Fibroblast of skin of left quadriceps (primary cell): ENCODE measurements at regions not wholly inside any gene's neighbourhood (a gene's known extent, or its start where the extent isn't known, plus 50 kb on each side); places are given as distances from the start of the nearest gene placed in this dataset.
"Not testable (repeated sequence)": the region's sequence is repeated elsewhere in the genome, so short reads cannot be mapped to it uniquely, and the experiment has no call there.

ENCODE experiments used
- DNase-seq, 2 experiments: peaks; one replicate each; pipeline ENCODE4 v3.0.0-alpha.2; 2013; ENCODE audit warnings: low read depth in 2 of 2

DNA sequence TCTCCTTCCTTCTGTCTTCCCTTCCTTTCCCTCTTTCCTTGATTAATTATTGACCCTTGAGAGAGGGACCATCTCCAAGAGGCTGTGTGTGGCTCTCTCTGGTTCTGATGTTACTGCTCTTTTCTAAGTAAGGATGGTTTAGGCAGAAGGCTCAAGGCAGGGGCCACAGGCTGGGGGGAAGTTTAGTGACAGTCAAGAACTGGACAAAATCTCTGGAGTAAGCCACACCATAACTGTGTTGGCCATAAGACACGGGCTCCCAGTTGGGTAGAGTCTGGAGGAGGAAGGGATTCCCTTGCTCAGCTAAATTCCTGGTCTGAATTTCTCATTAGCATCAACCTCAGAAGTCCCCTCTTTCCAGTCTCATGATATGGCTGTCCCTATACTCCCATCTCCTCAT lies 74.7 kb downstream of the BUD13 start:
- DNase-seq, result no peak

DNA sequence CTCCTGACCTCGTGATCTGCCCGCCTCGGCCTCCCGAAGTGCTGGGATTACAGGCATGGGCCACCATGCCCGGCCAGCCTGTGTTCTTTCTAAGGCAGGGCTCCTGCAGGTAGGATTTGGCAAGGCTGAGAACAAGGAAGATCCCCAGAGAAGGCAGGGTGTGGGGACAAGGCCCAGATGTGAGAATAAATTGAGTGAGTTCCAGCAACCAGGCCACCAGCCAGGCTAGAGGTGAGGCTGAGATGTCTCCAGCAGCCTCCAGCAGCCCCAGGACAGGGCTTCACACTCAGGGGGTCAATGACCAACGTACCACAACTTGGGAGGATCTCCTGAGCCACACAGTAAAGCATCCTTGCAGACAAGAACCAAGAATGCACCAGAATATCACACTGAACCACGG lies 75.1 kb downstream of the BUD13 start:
- no peak for DNase-seq

DNA sequence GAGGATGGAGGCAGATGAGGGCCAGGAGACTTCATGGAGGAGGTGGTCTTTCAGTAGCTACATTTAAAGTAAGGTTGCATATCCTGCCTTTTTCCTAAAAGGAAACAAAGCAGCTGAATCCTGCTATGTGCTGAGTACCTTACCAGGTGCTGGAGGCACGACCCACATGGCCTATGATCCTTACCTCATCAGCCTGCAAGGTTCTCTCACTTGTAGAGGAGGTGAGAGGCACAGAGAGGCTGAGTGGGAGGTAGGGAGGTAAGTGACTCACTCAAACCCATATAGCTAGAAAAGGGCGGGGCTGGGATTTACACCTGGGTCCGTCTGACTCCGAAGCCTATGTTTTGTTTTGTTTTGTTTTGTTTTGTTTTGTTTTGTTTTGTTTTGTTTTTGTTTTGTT lies 75.8 kb downstream of the BUD13 start:
- DNase-seq, result no peak

DNA sequence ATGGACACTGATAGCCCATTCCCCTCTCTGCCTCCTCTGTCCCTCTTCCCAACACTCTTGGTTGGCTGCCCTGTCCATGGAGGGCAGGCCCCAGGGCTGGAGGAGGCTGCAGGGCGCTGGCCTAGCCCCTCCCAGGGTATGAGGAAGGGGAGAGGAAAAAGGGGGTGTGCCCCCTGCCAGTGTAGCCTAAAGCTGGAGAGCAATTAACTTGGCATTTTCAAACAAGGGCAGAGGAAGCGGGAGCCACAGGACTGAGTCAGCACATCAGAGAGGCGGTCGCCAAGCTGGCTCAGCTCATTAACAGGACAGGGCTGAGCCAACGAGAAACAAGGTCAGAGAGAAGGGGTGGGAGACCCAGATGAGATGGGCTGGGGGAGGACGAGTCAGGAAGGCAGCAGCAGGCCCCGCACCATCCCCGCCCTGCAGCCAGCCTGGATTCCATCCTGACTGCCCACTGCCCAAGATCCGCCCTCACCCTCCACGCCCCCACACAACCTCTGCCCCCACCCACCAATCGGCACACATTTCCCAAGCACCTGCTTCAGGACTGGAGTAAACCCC lies 76.3 kb downstream of the BUD13 start:
- DNase-seq, result no peak

DNA sequence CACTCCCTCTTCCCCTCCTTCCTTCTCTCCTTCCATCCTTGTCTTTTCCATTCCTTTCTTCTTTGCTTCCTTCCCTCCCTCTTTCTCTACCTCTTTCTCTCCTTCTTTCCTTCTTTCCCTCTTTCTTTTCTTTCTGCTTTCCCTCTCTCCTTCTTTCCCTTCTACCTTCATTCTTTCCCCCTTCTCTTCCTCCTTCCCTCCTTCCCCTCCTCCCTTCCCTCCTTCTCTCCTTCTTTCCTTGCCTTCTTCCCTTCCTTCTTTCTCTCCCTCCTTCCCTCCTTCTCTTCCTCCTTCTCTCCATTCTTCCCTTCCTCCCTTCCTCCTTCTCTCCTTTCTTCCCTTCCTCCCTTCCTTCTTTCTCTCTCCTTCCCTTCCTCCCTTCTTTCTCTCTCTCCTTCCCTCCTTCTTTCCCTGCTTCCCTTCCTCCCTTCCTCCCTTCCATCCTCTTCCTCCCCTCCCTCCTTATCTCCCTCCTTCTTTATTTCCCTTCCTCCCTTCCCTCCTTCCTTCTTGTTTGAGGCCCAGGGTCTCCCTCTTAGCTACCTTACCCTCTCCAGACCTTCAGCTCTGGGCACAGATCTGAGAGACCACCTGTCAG lies 77.0 kb downstream of the BUD13 start:
- no peak for DNase-seq

DNA sequence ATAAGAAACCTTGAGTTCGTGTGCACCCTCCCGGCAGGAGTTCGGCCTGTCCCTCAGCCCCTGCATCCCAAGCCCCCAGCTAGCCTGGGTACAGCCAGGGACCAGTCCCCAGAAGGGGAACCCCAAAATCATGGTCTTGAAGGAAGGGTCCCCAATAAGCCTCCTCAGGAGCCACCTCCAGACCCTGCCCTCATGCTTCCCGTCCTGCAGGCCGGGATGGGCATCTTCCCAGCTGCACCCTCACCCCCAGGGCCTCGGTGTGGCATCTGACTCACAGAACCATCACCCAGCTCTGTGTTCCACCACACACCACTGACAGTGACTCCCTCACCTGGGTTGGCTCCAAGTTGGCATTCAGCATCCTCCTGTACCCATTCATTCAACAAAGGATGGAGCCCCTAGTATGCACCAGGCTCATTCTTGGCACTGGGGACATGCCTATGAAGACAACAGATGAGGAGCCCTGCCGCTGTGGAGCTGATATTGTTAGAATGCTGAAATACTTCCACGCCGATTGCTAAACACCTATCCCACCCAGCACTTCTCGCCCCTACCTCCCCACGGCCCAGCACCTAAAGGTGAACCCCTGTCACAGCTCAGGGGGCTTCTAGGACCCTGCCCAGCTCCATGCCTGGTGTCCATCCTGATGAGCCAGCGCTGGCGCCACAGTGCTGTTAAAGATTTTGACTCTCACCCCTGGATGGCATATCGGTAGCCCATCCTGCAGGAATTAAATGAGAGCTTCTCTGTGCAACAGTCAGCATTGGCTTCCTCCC lies 77.8 kb downstream of the BUD13 start:
- no peak for DNase-seq

DNA sequence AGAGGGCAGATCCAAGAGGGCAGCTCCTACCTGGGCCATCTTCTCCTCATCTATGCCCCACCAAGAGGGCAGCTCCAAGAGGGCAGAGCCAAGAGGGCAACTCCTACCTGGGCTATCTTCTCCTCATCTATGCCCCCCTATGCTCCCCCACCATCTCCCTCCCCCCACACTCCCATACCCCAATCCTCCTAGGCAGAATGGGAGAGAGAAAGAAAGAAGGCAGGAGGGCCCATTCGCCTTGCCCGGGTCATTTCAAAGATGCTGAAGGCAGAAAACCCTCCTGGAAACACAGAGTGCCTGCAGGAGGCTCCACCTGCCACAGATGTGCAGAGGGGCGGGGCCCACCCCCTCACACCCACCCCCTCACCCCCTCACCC lies 78.5 kb downstream of the BUD13 start:
- DNase-seq, result no peak

DNA sequence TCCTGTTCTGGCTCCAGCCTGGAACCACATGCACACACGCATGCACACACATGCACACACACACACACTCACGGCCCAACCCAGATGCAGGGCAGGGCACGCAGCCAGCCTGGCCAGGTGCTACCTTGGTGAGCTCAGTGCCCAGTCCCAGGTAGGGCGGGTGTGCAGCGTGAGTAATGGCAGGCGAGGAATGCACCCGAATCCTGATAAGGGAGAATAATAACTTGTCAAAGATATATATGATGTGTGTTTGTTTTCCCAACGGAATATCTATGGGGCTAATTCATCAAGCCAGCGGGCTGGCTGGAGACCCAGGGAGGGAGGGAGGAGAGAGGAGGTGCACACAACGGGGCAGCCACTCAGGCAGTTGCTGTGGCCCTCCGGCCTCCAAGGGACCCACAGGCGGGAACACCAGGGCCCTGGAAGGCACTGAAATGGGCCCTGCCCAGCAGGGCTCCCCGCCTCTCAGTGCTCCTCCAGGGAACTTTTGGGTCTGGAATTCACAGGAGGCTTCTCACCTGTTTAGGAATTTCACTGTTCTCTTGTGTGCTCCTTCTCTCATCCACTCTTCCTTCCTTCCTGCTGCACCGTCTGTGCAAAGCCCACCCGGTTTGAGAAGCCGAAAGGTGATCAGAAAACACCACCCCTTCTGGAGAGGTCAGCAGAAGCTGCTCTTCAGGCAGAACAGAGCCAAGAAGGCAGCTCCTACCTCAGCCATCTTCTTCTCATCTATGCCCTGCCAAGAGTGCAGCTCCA lies 79.0 kb downstream of the BUD13 start:
- DNase-seq, result no peak

DNA sequence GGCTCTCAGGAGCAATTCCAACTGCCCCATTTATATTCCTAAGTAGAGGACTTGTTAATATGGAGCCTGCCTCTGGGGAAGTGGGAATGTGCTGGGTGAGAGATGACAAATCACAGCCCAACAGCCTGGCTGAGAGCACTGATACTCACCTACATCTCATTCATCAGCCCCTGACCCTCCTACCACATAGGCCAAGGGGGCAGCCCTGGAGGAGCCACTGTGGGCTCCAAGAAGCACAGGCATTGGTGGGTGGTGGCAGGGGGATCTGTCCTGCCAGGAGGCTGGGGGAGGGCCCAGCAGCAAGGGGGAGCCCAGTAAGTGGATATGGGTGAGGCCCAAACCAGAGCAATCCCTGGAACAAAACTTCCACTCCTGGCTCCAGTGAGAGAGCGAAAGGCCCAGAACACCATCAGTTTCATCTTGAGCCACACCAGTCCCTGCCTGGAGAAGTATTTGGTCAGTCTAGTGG lies 79.7 kb downstream of the BUD13 start:
- DNase-seq, result no peak

DNA sequence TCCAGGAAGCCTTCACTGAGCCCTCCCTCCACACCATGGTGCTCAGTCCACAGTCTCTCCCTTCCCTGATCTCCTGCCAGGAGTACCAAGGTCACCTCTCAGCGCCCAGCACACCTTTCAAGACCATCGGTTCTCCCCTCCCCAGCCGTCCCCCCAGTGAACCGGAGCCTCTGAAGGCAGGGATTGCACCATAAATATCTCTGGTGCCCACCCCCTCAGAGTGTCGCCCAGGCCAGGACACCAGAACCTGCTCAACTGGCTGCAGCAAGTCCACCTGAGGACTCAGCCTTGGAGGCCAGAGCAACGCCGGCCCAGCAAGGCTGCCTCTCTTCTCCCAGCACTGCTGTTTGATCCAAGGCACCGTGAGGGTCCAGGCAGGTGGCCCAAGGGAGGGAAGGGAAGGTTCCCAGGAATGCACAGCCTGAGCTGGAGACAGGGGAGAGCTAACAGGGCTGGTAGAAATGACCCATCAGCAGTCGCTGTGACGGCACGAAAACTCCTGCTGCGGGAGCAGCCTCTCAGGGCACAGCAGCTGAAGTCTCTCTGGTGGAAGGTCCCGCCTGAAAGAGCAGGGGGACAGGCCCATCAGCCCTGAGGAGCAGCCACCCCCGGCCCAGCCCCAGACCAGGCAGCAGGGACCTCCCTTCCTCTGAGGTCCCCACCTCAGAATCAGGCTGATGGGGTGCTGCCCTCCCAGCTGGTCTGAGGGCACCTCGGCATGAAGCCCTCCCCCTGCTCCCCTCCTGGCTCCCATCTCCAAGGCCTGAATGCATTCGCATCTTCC lies 80.3 kb downstream of the BUD13 start:
- DNase-seq, result no peak

DNA sequence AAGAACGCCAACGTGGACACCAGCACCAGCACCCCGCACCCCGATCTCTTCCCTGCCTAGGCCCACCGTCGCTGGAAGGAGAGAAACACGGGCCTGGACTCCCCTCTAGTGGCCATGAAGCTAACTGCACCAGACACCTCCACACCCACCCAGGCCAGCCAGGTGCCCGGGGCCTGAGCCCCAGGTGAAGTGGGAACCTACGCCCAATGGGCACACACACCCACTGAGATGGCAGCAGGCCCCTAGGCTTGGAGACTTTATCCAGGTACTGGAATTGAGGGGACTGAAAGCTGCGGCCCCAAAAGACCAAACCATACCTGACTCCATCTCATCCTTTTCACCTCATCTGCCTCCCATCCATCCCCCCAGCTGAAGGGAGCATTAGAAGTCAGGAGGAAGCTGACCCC lies 81.0 kb downstream of the BUD13 start:
- DNase-seq, result peak; percentile 8 to 11

DNA sequence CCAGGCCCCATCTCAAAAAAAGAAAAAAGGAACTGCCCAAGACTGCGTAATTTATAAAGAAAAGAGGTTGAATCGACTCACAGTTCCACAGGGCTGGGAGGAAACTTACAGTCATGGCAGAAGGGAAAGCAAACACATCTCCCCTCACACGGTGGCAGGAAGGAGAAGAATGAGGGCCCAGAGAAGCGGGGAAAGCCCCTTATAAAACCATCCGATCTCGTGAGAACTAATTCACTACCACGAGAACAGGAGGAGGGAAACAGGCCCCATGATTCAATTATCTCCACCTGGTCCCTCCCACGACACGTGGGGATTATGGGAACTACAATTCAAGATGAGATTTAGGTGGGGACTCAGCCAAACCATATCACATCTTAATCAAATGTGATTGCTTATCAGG lies 82.2 kb downstream of the BUD13 start:
- no peak for DNase-seq

DNA sequence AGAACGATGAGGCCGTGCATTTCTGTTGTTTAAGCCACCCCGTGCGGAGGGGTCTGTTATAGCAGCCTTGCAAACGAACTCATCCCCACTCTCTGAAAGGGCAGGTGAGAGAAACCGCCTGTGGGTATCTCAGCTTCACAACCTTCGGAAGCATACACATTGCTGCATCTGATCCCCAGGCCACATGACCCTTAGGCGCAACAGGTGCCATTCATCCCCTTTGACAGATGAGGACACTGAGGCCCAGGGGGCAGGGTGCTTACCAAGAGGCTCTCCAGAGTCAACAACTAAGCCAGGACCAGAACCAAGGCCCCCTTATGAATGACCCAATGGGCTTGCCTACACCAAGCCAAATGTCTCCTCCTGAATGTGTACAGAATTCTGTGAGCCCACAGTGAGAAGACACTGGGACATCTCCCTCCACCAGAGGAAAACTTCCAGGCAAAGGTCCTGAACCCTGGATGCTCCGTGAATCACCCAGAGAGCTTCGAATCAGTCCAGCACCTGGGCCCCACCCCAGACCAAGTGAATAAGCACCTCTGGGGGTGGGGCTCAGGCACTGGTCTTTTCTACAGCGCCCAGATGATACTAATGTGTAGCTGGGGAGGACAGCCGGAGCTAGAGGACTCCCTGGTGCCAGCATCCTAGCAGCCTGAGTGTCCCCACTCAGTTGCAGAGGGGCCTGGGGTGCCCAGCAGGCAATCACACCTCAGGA lies 83.2 kb downstream of the BUD13 start:
- no peak for DNase-seq

DNA sequence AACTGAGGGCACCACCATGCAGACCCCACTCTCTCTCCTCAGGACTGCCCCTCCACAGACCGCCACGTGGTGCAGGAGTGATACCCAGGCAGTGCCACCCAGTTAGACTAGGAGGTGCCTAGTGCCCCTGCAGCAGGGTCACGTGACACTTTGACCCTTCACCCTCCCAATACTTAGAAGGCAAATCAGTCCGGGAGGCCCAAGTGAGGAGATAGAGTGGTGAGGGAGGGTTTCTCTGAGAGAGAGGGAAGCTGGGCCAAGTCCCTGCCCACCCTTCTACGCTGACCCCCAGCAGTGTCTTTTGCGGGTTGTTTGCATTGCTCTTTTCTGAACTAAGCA lies 84.6 kb downstream of the BUD13 start:
- DNase-seq, result no peak

DNA sequence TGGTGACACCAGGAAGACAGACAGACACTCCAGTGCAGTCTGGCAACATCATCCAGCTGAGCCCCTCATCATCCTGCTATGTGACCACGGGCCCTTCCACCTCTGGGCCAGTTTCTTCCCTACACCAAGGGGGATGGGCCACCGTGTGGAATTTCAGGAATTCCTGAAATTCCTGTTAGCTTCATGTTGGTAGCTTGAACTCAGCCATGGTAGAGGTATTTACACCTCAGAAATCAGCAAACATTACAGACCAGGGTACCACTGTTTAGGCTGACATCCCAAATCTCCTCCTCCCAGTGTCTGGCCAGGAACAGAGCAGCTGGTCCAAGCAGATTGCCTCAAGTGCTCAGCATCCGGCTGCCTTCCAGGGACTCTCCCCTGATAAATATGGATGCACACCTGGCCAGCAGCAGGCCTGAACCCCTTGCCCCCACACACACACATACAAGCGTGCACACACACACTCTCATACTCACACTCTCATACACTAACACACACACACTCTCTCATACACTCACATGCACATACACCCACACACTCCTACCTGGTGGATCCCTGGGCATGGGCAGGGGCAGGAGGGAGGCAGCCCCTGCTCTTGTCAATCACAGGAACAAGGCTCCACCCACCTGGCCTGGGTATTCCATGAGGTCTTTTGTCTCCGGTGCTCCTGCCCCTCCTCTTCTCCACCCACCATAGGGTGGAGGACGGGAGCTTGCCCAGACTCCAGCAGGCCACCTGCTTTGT lies 85.2 kb downstream of the BUD13 start:
- DNase-seq, result no peak

DNA sequence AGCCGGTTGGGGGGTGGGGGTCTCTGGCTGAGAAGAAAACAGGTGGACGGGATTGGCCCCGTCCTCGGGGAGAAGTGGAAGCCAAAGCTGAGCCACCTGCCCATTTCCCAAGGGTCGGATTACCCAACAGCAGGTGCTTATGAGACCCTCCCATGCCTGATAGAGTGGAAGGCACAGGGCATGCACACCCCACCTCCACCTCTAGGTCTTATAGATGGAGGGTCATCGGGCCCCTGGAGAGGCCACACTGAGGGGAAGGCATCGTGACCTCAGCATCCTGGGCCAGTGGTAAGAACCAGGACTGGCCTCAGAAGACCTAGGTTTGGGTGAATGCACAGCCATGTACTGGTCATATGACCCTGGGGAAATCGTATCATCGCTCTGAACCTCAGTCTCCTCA lies 85.9 kb downstream of the BUD13 start:
- no peak for DNase-seq

DNA sequence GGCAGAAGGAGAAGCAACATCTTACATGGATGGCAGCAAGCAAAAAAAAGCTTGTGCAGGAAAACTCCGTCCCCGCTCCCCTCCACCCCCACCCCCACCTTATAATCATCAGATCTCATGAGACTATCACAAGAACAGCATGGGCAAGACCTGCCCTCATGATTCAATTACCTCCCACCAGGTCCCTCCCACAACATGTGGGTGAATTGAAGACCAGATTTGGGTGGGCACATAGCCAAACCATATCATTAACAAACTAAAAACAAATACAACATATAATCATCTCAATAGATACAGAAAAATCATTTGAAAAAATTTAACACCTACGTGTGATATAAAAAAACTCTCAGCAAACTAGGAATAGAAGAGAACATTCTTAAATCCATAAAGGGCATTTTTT lies 88.8 kb downstream of the BUD13 start:
- DNase-seq, result no peak

DNA sequence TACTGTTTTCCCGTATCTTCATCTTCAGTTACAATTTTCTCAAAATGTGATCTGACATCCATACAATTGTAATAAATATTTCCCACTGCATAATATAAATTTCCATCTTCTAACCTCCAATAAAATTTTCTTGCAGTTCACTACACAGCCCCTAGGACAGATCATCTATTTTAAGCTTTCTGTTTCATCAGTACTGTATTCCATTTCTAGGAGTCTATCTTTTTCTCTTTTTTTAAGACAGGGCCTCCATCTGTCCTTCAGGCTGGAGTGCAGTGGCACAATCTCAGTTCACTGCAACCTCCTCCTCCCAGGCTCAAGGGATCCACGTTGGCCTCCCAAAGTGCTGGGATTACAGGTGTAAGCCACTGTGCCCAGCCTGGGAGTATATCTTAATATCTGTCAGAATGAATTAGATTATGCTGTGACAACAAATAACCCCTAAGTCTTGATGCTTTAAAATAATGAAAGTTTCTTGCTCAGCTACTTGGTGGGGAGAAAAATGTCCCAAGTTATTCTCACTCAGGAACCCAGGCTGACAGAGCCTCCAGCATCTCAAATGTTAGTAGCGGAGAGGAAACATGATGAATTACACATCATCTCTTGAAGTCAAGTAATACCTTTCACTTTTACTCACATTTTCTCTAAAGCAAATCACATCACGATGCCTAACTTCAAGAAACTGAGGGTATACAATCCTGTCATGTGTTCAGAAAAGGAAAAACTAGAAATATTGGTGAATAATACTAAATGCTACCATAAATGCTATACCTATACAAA lies 92.2 kb downstream of the BUD13 start:
- no peak for DNase-seq

DNA sequence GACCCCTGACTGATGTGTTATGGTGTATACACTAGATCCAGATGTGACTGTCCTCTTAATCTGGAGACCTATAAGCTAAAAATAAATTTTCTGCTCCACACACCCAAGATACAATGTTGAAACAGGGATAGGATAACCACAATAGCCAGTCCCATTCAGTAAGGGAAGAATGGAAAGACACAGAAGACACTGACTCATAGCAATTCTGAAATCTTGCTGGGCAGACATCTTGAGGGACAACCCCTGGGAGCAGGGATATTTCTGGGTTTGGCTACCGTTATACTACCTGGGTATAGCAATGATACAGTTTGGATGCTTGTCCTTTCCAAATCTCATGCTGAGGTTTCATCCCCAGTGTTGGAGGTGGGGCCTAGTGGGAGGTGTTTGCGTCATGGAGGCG lies 93.9 kb downstream of the BUD13 start:
- DNase-seq, result no peak

DNA sequence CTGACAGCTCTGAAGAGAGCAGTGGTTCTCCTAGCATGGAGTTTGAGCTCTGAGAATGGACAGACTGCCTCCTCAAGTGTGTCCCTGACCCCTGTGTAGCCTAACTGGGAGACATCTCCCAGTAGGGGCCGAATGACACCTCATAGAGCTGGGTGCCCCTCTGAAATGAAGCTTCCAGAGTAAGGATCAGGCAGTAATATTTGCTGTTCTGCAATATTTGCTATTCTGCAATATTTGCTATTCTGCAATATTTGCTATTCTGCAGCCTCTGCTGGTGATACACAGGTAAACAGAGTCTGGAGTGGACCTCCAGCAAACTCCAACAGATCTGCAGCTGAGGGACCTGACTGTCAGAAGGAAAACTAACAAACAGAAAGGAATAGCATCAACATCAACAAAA lies 105.5 kb downstream of the BUD13 start:
- not testable (repeated sequence) for DNase-seq
